ENCODE measurements at regions not wholly inside any gene's neighbourhood (a gene's known extent, or its start where the extent isn't known, plus 50 kb on each side); places are given as distances from the start of the nearest gene placed in this dataset.

- no peak overlapping the region for H3K27ac ChIP-seq (ENCODE audit: insufficient read length, low read depth, low read length)
- H3K23ac ChIP-seq (ENCODE audit: insufficient read length, low read depth, low read length), result no peak overlapping the region
- no peaks in the 10 kb centered on the region for H3K27me3 Mint-ChIP-seq (ENCODE audit: low read depth)
- no peak overlapping the region for H2BK120ac ChIP-seq (ENCODE audit: low read depth, low read length, poor library complexity, severe bottlenecking)
- H2BK5ac ChIP-seq (ENCODE audit: insufficient read length, low read length), result no peak overlapping the region
- H2BK20ac ChIP-seq (ENCODE audit: low read depth, low read length, poor library complexity, severe bottlenecking), result no peak overlapping the region
- H3K18ac ChIP-seq (ENCODE audit: insufficient read length, low read depth, low read length), result no peak overlapping the region
- no peaks in the 10 kb centered on the region for H3K9me3 ChIP-seq (ENCODE audit: control insufficient read depth, low read depth, low read length)
- H4K91ac ChIP-seq (ENCODE audit: insufficient read length, low read depth, low read length), result no peak overlapping the region
- H3K79me2 ChIP-seq (ENCODE audit: insufficient read depth, low read length), result no peaks in the 10 kb centered on the region
- no peak overlapping the region for H3K4me3 Mint-ChIP-seq
- H3K27ac Mint-ChIP-seq, result no peak overlapping the region
- H2BK15ac ChIP-seq (ENCODE audit: low read depth, low read length), result no peak overlapping the region
- no peak overlapping the region for H2AFZ ChIP-seq (ENCODE audit: low read length)
- H4K5ac ChIP-seq (ENCODE audit: insufficient read length, low read depth, low read length), result no peak overlapping the region
- no peaks in the 10 kb centered on the region for H3K23me2 ChIP-seq (ENCODE audit: insufficient read length, low read depth, low read length, poor library complexity, severe bottlenecking)
- H3K56ac ChIP-seq (ENCODE audit: insufficient read length, low read depth, low read length), result no peak overlapping the region
- no peak overlapping the region for H3K4ac ChIP-seq (ENCODE audit: low read depth, low read length)
- H4K8ac ChIP-seq (replicated peaks; ENCODE audit: insufficient read length, low read depth, low read length), result no peak overlapping the region
- no peak overlapping the region for H3T11ph ChIP-seq (ENCODE audit: low read length)
- H3K4me2 ChIP-seq (ENCODE audit: insufficient read depth, insufficient read length, low read length), result no peak overlapping the region
- no peak for DNase-seq
- H3K9ac ChIP-seq (ENCODE audit: extremely low read depth, insufficient read length, low read length), result no peak overlapping the region
- TF ChIP-seq, protein P1, sequence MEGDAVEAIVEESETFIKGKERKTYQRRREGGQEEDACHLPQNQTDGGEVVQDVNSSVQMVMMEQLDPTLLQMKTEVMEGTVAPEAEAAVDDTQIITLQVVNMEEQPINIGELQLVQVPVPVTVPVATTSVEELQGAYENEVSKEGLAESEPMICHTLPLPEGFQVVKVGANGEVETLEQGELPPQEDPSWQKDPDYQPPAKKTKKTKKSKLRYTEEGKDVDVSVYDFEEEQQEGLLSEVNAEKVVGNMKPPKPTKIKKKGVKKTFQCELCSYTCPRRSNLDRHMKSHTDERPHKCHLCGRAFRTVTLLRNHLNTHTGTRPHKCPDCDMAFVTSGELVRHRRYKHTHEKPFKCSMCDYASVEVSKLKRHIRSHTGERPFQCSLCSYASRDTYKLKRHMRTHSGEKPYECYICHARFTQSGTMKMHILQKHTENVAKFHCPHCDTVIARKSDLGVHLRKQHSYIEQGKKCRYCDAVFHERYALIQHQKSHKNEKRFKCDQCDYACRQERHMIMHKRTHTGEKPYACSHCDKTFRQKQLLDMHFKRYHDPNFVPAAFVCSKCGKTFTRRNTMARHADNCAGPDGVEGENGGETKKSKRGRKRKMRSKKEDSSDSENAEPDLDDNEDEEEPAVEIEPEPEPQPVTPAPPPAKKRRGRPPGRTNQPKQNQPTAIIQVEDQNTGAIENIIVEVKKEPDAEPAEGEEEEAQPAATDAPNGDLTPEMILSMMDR (conservative IDR thresholded peaks at IDR 0.05), result no peak
- no CpG with 5 or more reads among the region's 12 CpGs for whole genome bisulfite sequencing (ENCODE audit: extremely low coverage, insufficient read length, low lambda C conversion rate)
- no peaks in the 10 kb centered on the region for H3K36me3 Mint-ChIP-seq (ENCODE audit: insufficient read depth in 1 of 3, low read depth in 3 of 3)
- no peaks in the 10 kb centered on the region for H3K4me1 Mint-ChIP-seq
- H3K9me3 Mint-ChIP-seq, result no peaks in the 10 kb centered on the region
- no peaks in the 10 kb centered on the region for H3K79me1 ChIP-seq (ENCODE audit: insufficient read depth, low read depth, low read length, poor library complexity, severe bottlenecking)
- H3K27me3 ChIP-seq (ENCODE audit: insufficient read depth, low read length), result no peaks in the 10 kb centered on the region
- no peaks in the 10 kb centered on the region for H3K4me1 ChIP-seq (ENCODE audit: insufficient read depth, low read length)
- no peak overlapping the region for H3K14ac ChIP-seq (ENCODE audit: insufficient read depth, low read length)
- no peak overlapping the region for H2BK12ac ChIP-seq (ENCODE audit: insufficient read length, low read depth, low read length)
- H4K20me1 ChIP-seq (ENCODE audit: control insufficient read depth, insufficient read depth, insufficient read length), result no peaks in the 10 kb centered on the region
- no peak overlapping the region for H2AK5ac ChIP-seq (ENCODE audit: insufficient read length, low read length)
These were observed 399.5 kb downstream of the RFC3 start for GRCh38 chr13:34217343-34218025.

All from H9 (cell line).